PC-9 (cell line): ENCODE measurements at regions not wholly inside any gene's neighbourhood (a gene's known extent, or its start where the extent isn't known, plus 50 kb on each side); places are given as distances from the start of the nearest gene placed in this dataset.

Experiments used
- CTCF ChIP-seq: fragments of 200-600 bp; sonication (generic); conservative IDR thresholded peaks from 2 replicates; pipeline ENCODE4 v1.6.1; 2017; ENCODE audit warnings: mixed run types, antibody characterized with exemption, mild to moderate bottlenecking, moderate library complexity
- EZH2 ChIP-seq: fragments of 200-600 bp; sonication (generic); IDR thresholded peaks from 2 replicates; pipeline ENCODE4 v1.8.0; 2017; ENCODE audit warnings: antibody characterized with exemption, low read depth

DNA sequence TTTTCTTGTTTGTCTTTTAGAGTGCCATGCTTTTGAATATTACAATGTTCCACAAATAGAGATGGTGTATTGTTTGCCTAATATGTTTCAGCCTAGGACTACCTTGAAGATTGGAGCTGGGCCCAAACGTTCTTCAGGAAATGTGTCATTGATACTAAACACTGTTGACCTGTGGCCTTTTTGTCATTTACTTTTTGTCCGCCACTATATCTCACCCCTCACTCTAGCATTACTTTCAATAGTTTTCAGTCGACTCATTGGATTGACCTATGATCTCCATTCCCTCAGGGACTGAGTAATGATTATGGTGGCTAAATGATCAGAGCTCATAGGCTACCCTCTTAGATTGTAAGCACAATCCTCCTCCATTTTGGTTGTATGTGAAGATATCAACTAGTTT, 115.8 kb downstream of the NUDT12 start:
- TF ChIP-seq CTCF (no peak), EZH2 (no peak)
